Peyer's patch (tissue), 4 donors: ENCODE measurements at regions not wholly inside any gene's neighbourhood (a gene's known extent, or its start where the extent isn't known, plus 50 kb on each side); places are given as distances from the start of the nearest gene placed in this dataset.

Experiments used
- DNase-seq, 3 donors: peaks; one replicate each; pipeline ENCODE4 v3.0.0-alpha.2; 2017 to 2019
- H3K27ac ChIP-seq, 4 donors: fragments of 200-600 bp; sonication (generic); one replicate each; pipeline ENCODE4 v1.5.1; 2016 to 2019
- H3K27me3 ChIP-seq, 2 donors: fragments of 200-600 bp; sonication (generic); one replicate each; pipeline ENCODE4 v1.5.1; 2019
- H3K36me3 ChIP-seq, 3 donors: fragments of 200-600 bp; sonication (generic); one replicate each; pipeline ENCODE4 v1.5.1; 2016 to 2019
- H3K4me1 ChIP-seq, 4 donors: fragments of 200-600 bp; sonication (generic); one replicate each; pipeline ENCODE4 v1.5.1; 2016 to 2019
- H3K4me3 ChIP-seq, 4 donors: fragments of 200-600 bp; sonication (generic); 1 replicate in 3 of 4; 2 replicates in 1 of 4; pipeline ENCODE4 v1.5.1; 2016 to 2019; ENCODE audit warnings: mild to moderate bottlenecking in 1 of 4
- H3K9me3 ChIP-seq, 4 donors: fragments of 200-600 bp; sonication (generic); one replicate each; pipeline ENCODE4 v1.5.1; 2016 to 2019; ENCODE audit warnings: mild to moderate bottlenecking in 1 of 4
- CTCF ChIP-seq, 6 experiments: fragments of 450-650 bp in 4 of 6; fragments of 200-600 bp in 2 of 6; sonication (generic) in 1 of 6; IDR thresholded peaks; one replicate each; pipeline ENCODE4 v1.5.1; 2017 to 2019; ENCODE audit warnings: antibody characterized with exemption in 6 of 6, mild to moderate bottlenecking in 3 of 6, moderate library complexity in 1 of 6
- POLR2A ChIP-seq, 2 donors: fragments of 450-650 bp; IDR thresholded peaks; one replicate each; pipeline ENCODE4 v1.5.1; 2017; ENCODE audit warnings: antibody characterized with exemption in 2 of 2, mild to moderate bottlenecking in 2 of 2, moderate library complexity in 2 of 2

- TF ChIP-seq CTCF (IDR thresholded peaks at IDR 0.05), result no peak
- TF ChIP-seq POLR2A (IDR thresholded peaks at IDR 0.05), result no peak
- Histone ChIP-seq H3K4me1 (no peaks in the 10 kb centered on the region), H3K4me3 (no peak overlapping the region), H3K27ac (no peak overlapping the region), H3K9me3 (no peaks in the 10 kb centered on the region), H3K36me3 (no peaks in the 10 kb centered on the region), H3K27me3 (no peaks in the 10 kb centered on the region)
- DNase-seq, result no peak
These were observed 927.1 kb downstream of the NR2F1-AS1 start for GRCh38 chr5:92653730-92654461.

DNA sequence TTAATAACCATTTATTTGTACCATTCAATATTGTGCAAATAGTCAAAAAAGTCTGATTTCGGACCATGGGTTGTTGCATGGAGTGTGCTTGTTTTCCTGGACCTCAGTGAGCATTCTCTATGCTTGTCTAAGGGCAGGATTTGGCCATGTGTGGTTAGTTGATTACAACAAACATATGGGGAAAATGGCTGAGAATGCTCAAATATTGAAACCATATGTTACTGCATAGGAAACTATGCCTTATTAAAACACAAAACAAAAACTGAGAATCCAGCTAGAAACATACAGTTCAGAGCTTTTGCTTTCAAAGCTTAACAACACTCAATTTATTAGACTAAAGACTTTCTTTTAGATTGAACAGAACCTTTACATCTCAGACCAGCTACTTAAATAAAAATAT is 928.3 kb downstream of the NR2F1-AS1 start:
- Histone ChIP-seq H3K27ac (no peak overlapping the region), H3K4me1 (no peaks in the 10 kb centered on the region), H3K27me3 (no peaks in the 10 kb centered on the region), H3K9me3 (no peaks in the 10 kb centered on the region), H3K36me3 (no peaks in the 10 kb centered on the region), H3K4me3 (no peak overlapping the region)
- no peak for DNase-seq
- TF ChIP-seq POLR2A (IDR thresholded peaks at IDR 0.05) (no peak), CTCF (IDR thresholded peaks at IDR 0.05) (no peak)

- Histone ChIP-seq H3K4me3 (no peak overlapping the region), H3K4me1 (peaks cover 0 to 7% (median 0%) of the 10 kb centered on the region in 4 donors), H3K27ac (no peak overlapping the region), H3K9me3 (no peaks in the 10 kb centered on the region), H3K27me3 (no peaks in the 10 kb centered on the region), H3K36me3 (no peaks in the 10 kb centered on the region)
- no peak for TF ChIP-seq POLR2A (IDR thresholded peaks at IDR 0.05)
- TF ChIP-seq CTCF (IDR thresholded peaks at IDR 0.05), result no peak
- no peak for DNase-seq
These were observed 936.6 kb downstream of the NR2F1-AS1 start for GRCh38 chr5:92644266-92644886.

- Histone ChIP-seq H3K4me3 (peak overlapping the region in 2 of 4 donors; percentile 10 to 32), H3K27ac (no peak overlapping the region), H3K27me3 (no peaks in the 10 kb centered on the region), H3K4me1 (peaks cover 0 to 7% (median 0%) of the 10 kb centered on the region in 4 donors), H3K9me3 (no peaks in the 10 kb centered on the region), H3K36me3 (no peaks in the 10 kb centered on the region)
- TF ChIP-seq POLR2A (IDR thresholded peaks at IDR 0.05), result no peak
- TF ChIP-seq CTCF (IDR thresholded peaks at IDR 0.05), result no peak
- DNase-seq, result no peak
These were observed 939.7 kb downstream of the NR2F1-AS1 start for GRCh38 chr5:92641031-92641962.

GRCh38 chr5:92640340-92640739 is 940.7 kb downstream of the NR2F1-AS1 start:
- H3K4me3 ChIP-seq, result no peak overlapping the region
- DNase-seq, result no peak
- no peak for TF ChIP-seq CTCF (IDR thresholded peaks at IDR 0.05)
- TF ChIP-seq POLR2A (IDR thresholded peaks at IDR 0.05), result no peak

More at GRCh38 chr5:92640340-92640739, 940.7 kb downstream of the NR2F1-AS1 start:
- Histone ChIP-seq H3K4me1 (peaks cover 0 to 7% (median 0%) of the 10 kb centered on the region in 4 donors), H3K9me3 (no peaks in the 10 kb centered on the region), H3K36me3 (no peaks in the 10 kb centered on the region), H3K27me3 (no peaks in the 10 kb centered on the region), H3K27ac (no peak overlapping the region)
